Prostate gland (tissue), 2 donors: ENCODE measurements at regions not wholly inside any gene's neighbourhood (a gene's known extent, or its start where the extent isn't known, plus 50 kb on each side); places are given as distances from the start of the nearest gene placed in this dataset.

ENCODE experiments used
- CTCF ChIP-seq, 4 experiments: fragments of 200-600 bp in 2 of 4; fragments of 450-650 bp in 2 of 4; sonication (generic) in 2 of 4; IDR thresholded peaks; 1 replicate in 3 of 4; 2 replicates in 1 of 4; pipeline ENCODE4 v1.5.1; 2016 to 2019; ENCODE audit warnings: antibody characterized with exemption in 4 of 4, mild to moderate bottlenecking in 2 of 4, moderate library complexity in 2 of 4
- POLR2AphosphoS5 ChIP-seq: sonication (generic); formaldehyde crosslinking; IDR thresholded peaks from one replicate; pipeline ENCODE4 v1.6.1; 2017; ENCODE audit warnings: antibody characterized with exemption

- no peak for TF ChIP-seq CTCF (IDR thresholded peaks at IDR 0.05)
- TF ChIP-seq POLR2AphosphoS5, result no peak
Observed at GRCh38 chr1:199646761-199647160, 380.7 kb upstream of the NR5A2 start.
